H1 (cell line): ENCODE measurements at regions not wholly inside any gene's neighbourhood (a gene's known extent, or its start where the extent isn't known, plus 50 kb on each side); places are given as distances from the start of the nearest gene placed in this dataset.

Source experiments
- CTCF ChIA-PET: fragments of 300-600 bp; sonication (Branson Sonifier 250); formaldehyde crosslinking; loops from one replicate; lab custom pipeline; 2021; ENCODE audit not compliant: partially characterized antibody; lab: Charles Lee
- POLR2A ChIA-PET: fragments of 300-600 bp; sonication (Branson Sonifier 250); formaldehyde crosslinking; loops from one replicate; lab custom pipeline; 2021; ENCODE audit warnings: inconsistent platforms; ENCODE audit not compliant: partially characterized antibody; lab: Charles Lee
- DNase-seq, 2 experiments: peaks; one replicate each; pipeline versions ENCODE4 v3.0.0 to v3.0.0-alpha.2; 2010 to 2022; ENCODE audit warnings: low spot score in 2 of 2, low read depth in 1 of 2, mixed read lengths in 1 of 2
- FAIRE-seq: peaks from 2 replicates; lab custom pipeline; 2011; peaks lifted over from hg19 to GRCh38; lab: Jason Lieb, UNC
- H2AFZ ChIP-seq: 2 replicates; pipeline ENCODE4 v1.8.1; 2012; ENCODE audit warnings: low read length, inconsistent platforms
- H2AK5ac ChIP-seq: 2 replicates; pipeline ENCODE4 v1.6.1; 2013; ENCODE audit warnings: low read depth, low read length
- H2BK120ac ChIP-seq: replicated peaks from 2 replicates; pipeline ENCODE3; 2013; ENCODE audit warnings: low read depth, low read length, inconsistent platforms
- H2BK12ac ChIP-seq: 2 replicates; pipeline ENCODE4 v1.6.1; 2013; ENCODE audit warnings: low read depth, low read length
- H2BK15ac ChIP-seq: 2 replicates; pipeline ENCODE4 v1.6.1; 2013; ENCODE audit warnings: low read length
- H2BK20ac ChIP-seq: 2 replicates; pipeline ENCODE4 v1.6.1; 2013; ENCODE audit warnings: low read length
- H2BK5ac ChIP-seq: 2 replicates; pipeline ENCODE4 v1.6.1; 2013; ENCODE audit warnings: low read depth, low read length
- H3K14ac ChIP-seq: 2 replicates; pipeline ENCODE4 v1.6.1; 2013; ENCODE audit warnings: inconsistent platforms; ENCODE audit not compliant: insufficient read length
- H3K18ac ChIP-seq: 2 replicates; pipeline ENCODE4 v1.6.1; 2013; ENCODE audit warnings: low read length; ENCODE audit errors: extremely low read depth
- H3K23ac ChIP-seq: 2 replicates; pipeline ENCODE4 v1.6.1; 2013; ENCODE audit warnings: inconsistent platforms; ENCODE audit not compliant: insufficient read length
- H3K23me2 ChIP-seq: 2 replicates; pipeline ENCODE4 v1.6.1; 2013; ENCODE audit warnings: low read depth, low read length
- H3K27ac ChIP-seq: 2 replicates; pipeline ENCODE4 v1.6.1; 2011; ENCODE audit warnings: low read depth, low read length, inconsistent platforms
- H3K27me3 ChIP-seq, 4 experiments: replicated peaks in 1 of 4; 1 replicate in 1 of 4; 2 replicates in 3 of 4; pipeline versions ENCODE4 v1.6.1 to v1.8.1; 2011 to 2013; ENCODE audit warnings: low read length in 3 of 4, mild to moderate bottlenecking in 3 of 4, inconsistent platforms in 2 of 4, mixed read lengths in 2 of 4, moderate library complexity in 1 of 4; ENCODE audit not compliant: control insufficient read depth in 3 of 4, insufficient read depth in 3 of 4; ENCODE audit errors: extremely low read depth in 1 of 4
- H3K36me3 ChIP-seq, 4 experiments: 2 replicates each; pipeline versions ENCODE4 v1.6.1 to v1.8.1; 2011 to 2013; ENCODE audit warnings: mild to moderate bottlenecking in 4 of 4, low read length in 3 of 4, moderate library complexity in 2 of 4, control low read depth in 1 of 4, inconsistent platforms in 1 of 4; ENCODE audit not compliant: insufficient read depth in 4 of 4, control insufficient read depth in 2 of 4
- H3K4ac ChIP-seq: replicated peaks from 2 replicates; pipeline ENCODE3; 2013; ENCODE audit warnings: low read length, low read depth, mixed read lengths, inconsistent platforms; ENCODE audit not compliant: insufficient read length
- H3K4me1 ChIP-seq, 4 experiments: replicated peaks in 1 of 4; 1 replicate in 1 of 4; 2 replicates in 3 of 4; pipeline versions ENCODE4 v1.6.1 to v1.8.1; 2011 to 2013; ENCODE audit warnings: low read length in 3 of 4, inconsistent platforms in 2 of 4, mixed read lengths in 1 of 4; ENCODE audit not compliant: insufficient read depth in 4 of 4, control insufficient read depth in 3 of 4
- H3K4me2 ChIP-seq, 2 experiments: 2 replicates each; pipeline versions ENCODE4 v1.6.1 to v1.8.1; 2011 to 2013; ENCODE audit warnings: low read depth in 2 of 2, low read length in 2 of 2, control low read depth in 1 of 2, inconsistent platforms in 1 of 2, mild to moderate bottlenecking in 1 of 2; ENCODE audit not compliant: insufficient read depth in 1 of 2
- H3K4me3 ChIP-seq, 4 experiments: fragments of 200-600, 300-600 bp in 1 of 4; sonication (generic), shearing (Covaris generic), sonication (Bioruptor Twin) in 1 of 4; 2 replicates each; pipeline versions ENCODE4 v1.5.1 to v1.8.1; 2011 to 2016; ENCODE audit warnings: low read length in 4 of 4, low read depth in 3 of 4, control low read depth in 2 of 4, inconsistent platforms in 2 of 4, mild to moderate bottlenecking in 2 of 4, mixed read lengths in 1 of 4, moderate library complexity in 1 of 4; ENCODE audit not compliant: insufficient read depth in 2 of 4; ENCODE audit errors: extremely low read depth in 1 of 4
- H3K56ac ChIP-seq: replicated peaks from 2 replicates; pipeline ENCODE3; 2013; ENCODE audit warnings: low read depth, mild to moderate bottlenecking, mixed read lengths, low read length, inconsistent platforms; ENCODE audit not compliant: insufficient read length
- H3K79me1 ChIP-seq: 2 replicates; pipeline ENCODE4 v1.6.1; 2013; ENCODE audit warnings: low read depth, low read length, control low read depth
- H3K79me2 ChIP-seq, 2 experiments: 2 replicates each; pipeline versions ENCODE4 v1.6.1 to v1.8.1; 2012 to 2013; ENCODE audit warnings: low read length in 2 of 2, mild to moderate bottlenecking in 2 of 2, inconsistent platforms in 1 of 2; ENCODE audit not compliant: insufficient read depth in 2 of 2, control insufficient read depth in 1 of 2
- H3K9ac ChIP-seq, 4 experiments: replicated peaks in 1 of 4; 1 replicate in 1 of 4; 2 replicates in 3 of 4; pipeline versions ENCODE4 v1.6.1 to v1.8.1; 2011 to 2013; ENCODE audit warnings: low read depth in 3 of 4, low read length in 3 of 4, control low read depth in 2 of 4, mild to moderate bottlenecking in 2 of 4, moderate library complexity in 2 of 4, inconsistent platforms in 1 of 4; ENCODE audit errors: extremely low read depth in 1 of 4
- H3K9me3 ChIP-seq, 2 experiments: 2 replicates each; pipeline versions ENCODE4 v1.6.1 to v1.8.1; 2012 to 2013; ENCODE audit warnings: mild to moderate bottlenecking in 2 of 2, moderate library complexity in 2 of 2, control low read depth in 1 of 2, inconsistent platforms in 1 of 2, low read depth in 1 of 2, low read length in 1 of 2, mixed read lengths in 1 of 2; ENCODE audit not compliant: insufficient read depth in 2 of 2
- H4K20me1 ChIP-seq, 2 experiments: replicated peaks in 1 of 2; 2 replicates each; pipeline versions ENCODE3 to v1.8.1; 2011 to 2013; ENCODE audit warnings: inconsistent platforms in 2 of 2, low read length in 2 of 2, mild to moderate bottlenecking in 1 of 2; ENCODE audit not compliant: insufficient read depth in 2 of 2, control insufficient read depth in 1 of 2
- H4K5ac ChIP-seq: 2 replicates; pipeline ENCODE4 v1.6.1; 2013; ENCODE audit warnings: low read length, low read depth, mixed read lengths, inconsistent platforms; ENCODE audit not compliant: insufficient read length
- H4K8ac ChIP-seq: 2 replicates; pipeline ENCODE4 v1.8.0; 2013; ENCODE audit warnings: mild to moderate bottlenecking, moderate library complexity, low read length, inconsistent platforms; ENCODE audit not compliant: insufficient read depth; ENCODE audit errors: extremely low read depth
- H4K91ac ChIP-seq: replicated peaks from 2 replicates; pipeline ENCODE3; 2013; ENCODE audit warnings: low read length, mixed read lengths, inconsistent platforms; ENCODE audit not compliant: insufficient read length
- CTBP2 ChIP-seq: IDR thresholded peaks from 2 replicates; pipeline ENCODE4 v1.7.0; 2011; ENCODE audit warnings: borderline replicate concordance, mild to moderate bottlenecking, moderate library complexity, mixed read lengths, low read length; ENCODE audit not compliant: insufficient read depth, insufficient read length
- EZH2 ChIP-seq: fragments of 200-600 bp; sonication (generic); IDR thresholded peaks from 2 replicates; pipeline ENCODE4 v1.7.1; 2012; ENCODE audit warnings: low read depth, mild to moderate bottlenecking, moderate library complexity, low read length, inconsistent platforms; ENCODE audit not compliant: severe bottlenecking
- FOSL1 ChIP-seq: IDR thresholded peaks from 2 replicates; pipeline ENCODE4 v1.6.1; 2011; ENCODE audit warnings: mild to moderate bottlenecking, low read depth, low read length, moderate library complexity; ENCODE audit not compliant: insufficient read depth
- WGBS, 2 experiments: shearing (Covaris generic) in 1 of 2; methylation state at CpG; one replicate each; pipeline versions ENCODE4 v1.1.6 to v1.1.7; 2013 to 2015; ENCODE audit warnings: low lambda C conversion rate in 2 of 2, mixed read lengths in 2 of 2, inconsistent platforms in 1 of 2, low coverage in 1 of 2, missing lambda C conversion rate in 1 of 2; ENCODE audit not compliant: insufficient replicate concordance in 2 of 2, insufficient coverage in 1 of 2, insufficient read length in 1 of 2; ENCODE audit errors: extremely low coverage in 1 of 2, missing lambda C conversion rate in 1 of 2; 5-methylcytosine and 5-hydroxymethylcytosine counted together

DNA sequence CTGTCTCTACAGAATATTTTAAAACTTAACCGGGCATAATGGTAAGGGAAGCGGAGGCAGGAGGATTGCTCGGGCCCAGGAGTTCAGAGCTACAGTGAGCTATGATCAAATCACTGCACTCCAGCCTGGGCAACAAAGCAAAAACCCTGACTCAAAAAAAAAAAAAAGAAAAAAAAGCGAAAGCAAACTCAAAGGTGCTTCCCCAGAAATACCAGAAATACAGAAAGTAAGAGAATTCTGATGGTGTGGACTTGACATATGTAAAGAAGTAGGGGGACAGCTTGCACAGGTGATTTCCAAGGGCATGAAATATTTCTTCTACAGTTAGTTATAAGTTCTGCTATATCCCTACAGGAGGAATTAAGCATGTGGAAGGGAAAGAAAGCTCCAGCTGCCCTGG, 69.7 kb upstream of the APBB1IP start:
- Histone ChIP-seq H3K27ac (no peak overlapping the region), H2BK12ac (no peak overlapping the region), H2BK120ac (no peak overlapping the region), H2BK20ac (no peak overlapping the region), H3K4me1 (no peaks in the 10 kb centered on the region), H3K4me3 (no peak overlapping the region), H3K4me2 (no peak overlapping the region), H2AK5ac (no peak overlapping the region), H3K56ac (no peak overlapping the region), H3K9ac (no peak overlapping the region), H4K5ac (no peak overlapping the region), H4K20me1 (no peaks in the 10 kb centered on the region), H4K91ac (no peak overlapping the region), H3K23ac (no peak overlapping the region), H2AFZ (no peak overlapping the region), H2BK15ac (no peak overlapping the region), H3K4ac (no peak overlapping the region), H3K18ac (no peak overlapping the region), H3K23me2 (no peaks in the 10 kb centered on the region), H2BK5ac (no peak overlapping the region), H3K79me2 (no peaks in the 10 kb centered on the region), H3K79me1 (no peaks in the 10 kb centered on the region), H3K14ac (no peak overlapping the region), H3K36me3 (no peaks in the 10 kb centered on the region), H3K9me3 (no peaks in the 10 kb centered on the region), H4K8ac (no peak overlapping the region), H3K27me3 (no peaks in the 10 kb centered on the region)
- 78% methylated on average over 4 of the region's 4 CpGs; no CpG with 5 or more reads in 1 of the 2 experiments for whole genome bisulfite sequencing, 2 experiments
- TF ChIP-seq CTBP2 (no peak), FOSL1 (no peak), EZH2 (no peak)
- FAIRE-seq (no peak), DNase-seq (no peak)
- POLR2A ChIA-PET: no interaction called here
- CTCF ChIA-PET: interaction anchor here (0.8 kb wide), 1 partner anchor 23 kb away, joined by 6 read pairs; no protein-coding TSS in a partner anchor
